ENCODE measurements at regions not wholly inside any gene's neighbourhood (a gene's known extent, or its start where the extent isn't known, plus 50 kb on each side); places are given as distances from the start of the nearest gene placed in this dataset.

GRCh38 chr13:59210543-59210942 is 953.2 kb downstream of the DIAPH3 start:
- no peak for DNase-seq (ENCODE audit: low spot score)
- intact Hi-C loops (cut with DNase I): no loop called here

GRCh38 chr13:59211606-59212005 is 952.1 kb downstream of the DIAPH3 start:
- no peak for DNase-seq (ENCODE audit: low spot score)
- intact Hi-C loops (cut with DNase I): no loop called here

GRCh38 chr13:59229401-59229800 is 934.3 kb downstream of the DIAPH3 start:
- intact Hi-C loops (cut with DNase I): no loop called here

GRCh38 chr13:59229861-59230260 is 933.9 kb downstream of the DIAPH3 start:
- DNase-seq (ENCODE audit: low spot score): no peak

More at GRCh38 chr13:59229401-59229800, 934.3 kb downstream of the DIAPH3 start:
- DNase-seq (ENCODE audit: low spot score): no peak

GRCh38 chr13:59230484-59231264 is 933.1 kb downstream of the DIAPH3 start:
- no peak for DNase-seq (ENCODE audit: low spot score)
- intact Hi-C loops (cut with DNase I): no loop called here

More at GRCh38 chr13:59229861-59230260, 933.9 kb downstream of the DIAPH3 start:
- intact Hi-C loops (cut with DNase I): no loop called here

- intact Hi-C loops (cut with DNase I): no loop called here
Observed at GRCh38 chr13:59236309-59236919, 927.3 kb downstream of the DIAPH3 start.

GRCh38 chr13:59236944-59237343 is 926.8 kb downstream of the DIAPH3 start:
- intact Hi-C loops (cut with DNase I): no loop called here
- DNase-seq (ENCODE audit: low spot score): no peak

More at GRCh38 chr13:59236309-59236919, 927.3 kb downstream of the DIAPH3 start:
- no peak for DNase-seq (ENCODE audit: low spot score)

- intact Hi-C loops (cut with DNase I): no loop called here
- DNase-seq (ENCODE audit: low spot score): peak; percentile 76
Observed at GRCh38 chr13:59247171-59247570, 916.6 kb downstream of the DIAPH3 start.

- intact Hi-C loops (cut with DNase I): no loop called here
- no peak for DNase-seq (ENCODE audit: low spot score)
Observed at GRCh38 chr13:59250336-59251189, 913.2 kb downstream of the DIAPH3 start.

- intact Hi-C loops (cut with DNase I): no loop called here
- DNase-seq (ENCODE audit: low spot score): no peak
Observed at GRCh38 chr13:59259165-59260000, 904.3 kb downstream of the DIAPH3 start.

GRCh38 chr13:59261928-59262488 is 901.7 kb downstream of the DIAPH3 start:
- intact Hi-C loops (cut with DNase I): no loop called here
- DNase-seq (ENCODE audit: low spot score): no peak

GRCh38 chr13:59263531-59263930 is 900.2 kb downstream of the DIAPH3 start:
- intact Hi-C loops (cut with DNase I): no loop called here

GRCh38 chr13:59266478-59267063 is 897.2 kb downstream of the DIAPH3 start:
- intact Hi-C loops (cut with DNase I): no loop called here
- DNase-seq (ENCODE audit: low spot score): no peak

More at GRCh38 chr13:59263531-59263930, 900.2 kb downstream of the DIAPH3 start:
- DNase-seq (ENCODE audit: low spot score): no peak

- no peak for DNase-seq (ENCODE audit: low spot score)
- intact Hi-C loops (cut with DNase I): no loop called here
Observed at GRCh38 chr13:59269476-59269875, 894.3 kb downstream of the DIAPH3 start.

- no peak for DNase-seq (ENCODE audit: low spot score)
- intact Hi-C loops (cut with DNase I): no loop called here
Observed at GRCh38 chr13:59270327-59270726, 893.4 kb downstream of the DIAPH3 start.

- no peak for DNase-seq (ENCODE audit: low spot score)
- intact Hi-C loops (cut with DNase I): no loop called here
Observed at GRCh38 chr13:59274958-59275727, 888.6 kb downstream of the DIAPH3 start.

- intact Hi-C loops (cut with DNase I): no loop called here
- DNase-seq (ENCODE audit: low spot score): no peak
Observed at GRCh38 chr13:59276436-59276835, 887.3 kb downstream of the DIAPH3 start.

GRCh38 chr13:59277106-59277505 is 886.6 kb downstream of the DIAPH3 start:
- intact Hi-C loops (cut with DNase I): no loop called here

More at GRCh38 chr13:59277106-59277505, 886.6 kb downstream of the DIAPH3 start:
- DNase-seq (ENCODE audit: low spot score): no peak

Measured in cardiac septum (tissue), 1 donor.